IPS-18a (cell line): ENCODE measurements at regions not wholly inside any gene's neighbourhood (a gene's known extent, or its start where the extent isn't known, plus 50 kb on each side); places are given as distances from the start of the nearest gene placed in this dataset.

Source experiments
- H3K27ac ChIP-seq: one replicate; pipeline ENCODE4 v1.5.1; 2013; ENCODE audit warnings: low read length
- H3K27me3 ChIP-seq: one replicate; pipeline ENCODE4 v1.6.1; 2013; ENCODE audit warnings: mild to moderate bottlenecking, low read length; ENCODE audit not compliant: control insufficient read depth, insufficient read depth
- H3K36me3 ChIP-seq: one replicate; pipeline ENCODE4 v1.6.1; 2013; ENCODE audit warnings: low read depth, low read length; ENCODE audit not compliant: control insufficient read depth
- H3K4me1 ChIP-seq: one replicate; pipeline ENCODE4 v1.6.1; 2013; ENCODE audit warnings: low read depth, low read length; ENCODE audit not compliant: control insufficient read depth
- H3K4me3 ChIP-seq: one replicate; pipeline ENCODE4 v1.5.1; 2013; ENCODE audit warnings: low read length
- H3K9ac ChIP-seq: one replicate; pipeline ENCODE4 v1.6.1; 2013; ENCODE audit warnings: mild to moderate bottlenecking, low read length, moderate library complexity
- H3K9me3 ChIP-seq: one replicate; pipeline ENCODE4 v1.6.1; 2013; ENCODE audit warnings: low read depth, low read length; ENCODE audit not compliant: control insufficient read depth

DNA sequence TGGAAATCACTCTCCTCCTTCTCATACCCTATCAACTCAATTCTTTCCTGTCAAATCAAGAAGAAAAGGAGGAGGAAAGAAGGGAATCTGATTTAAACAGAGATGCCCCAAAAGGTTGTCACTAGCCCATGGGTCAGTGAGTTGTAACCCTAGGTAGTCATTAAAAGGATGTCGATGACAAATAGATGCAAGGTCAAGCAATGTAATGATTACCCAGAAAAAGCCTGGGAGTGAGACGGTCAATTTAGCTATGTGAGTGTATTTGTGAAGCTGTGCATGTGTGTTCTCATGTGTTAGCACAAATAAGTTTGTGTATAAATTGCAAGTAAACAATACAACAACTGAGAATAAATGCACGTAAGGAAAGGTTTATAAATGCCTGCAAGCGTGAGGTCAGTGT is 190.5 kb upstream of the PMFBP1 start:
- Histone ChIP-seq H3K4me1 (no peaks in the 10 kb centered on the region), H3K9ac (no peak overlapping the region), H3K27me3 (no peaks in the 10 kb centered on the region), H3K27ac (no peak overlapping the region), H3K36me3 (no peaks in the 10 kb centered on the region), H3K9me3 (no peaks in the 10 kb centered on the region), H3K4me3 (no peak overlapping the region)

DNA sequence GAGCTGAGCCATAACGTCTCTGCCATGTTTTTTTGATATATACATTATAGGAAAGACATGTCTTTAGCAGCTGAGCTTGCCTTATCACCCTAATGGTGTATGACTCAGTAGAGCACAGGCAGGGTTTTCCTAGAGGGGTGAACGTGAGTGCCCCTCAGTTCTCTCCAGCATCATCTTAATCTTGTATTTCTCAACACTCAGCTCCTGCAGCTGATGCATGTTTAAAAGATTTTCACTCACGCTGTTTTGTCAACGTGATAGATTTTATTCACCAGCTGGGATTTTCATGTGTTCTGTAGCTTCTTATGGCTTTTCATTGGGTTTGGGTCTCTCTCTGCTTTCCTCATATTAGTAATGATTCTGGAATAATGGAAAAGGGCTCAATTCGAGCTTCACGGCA is 186.0 kb upstream of the PMFBP1 start:
- Histone ChIP-seq H3K4me1 (no peaks in the 10 kb centered on the region), H3K27ac (no peak overlapping the region), H3K9ac (no peak overlapping the region), H3K27me3 (no peaks in the 10 kb centered on the region), H3K36me3 (no peaks in the 10 kb centered on the region), H3K4me3 (no peak overlapping the region), H3K9me3 (no peaks in the 10 kb centered on the region)

DNA sequence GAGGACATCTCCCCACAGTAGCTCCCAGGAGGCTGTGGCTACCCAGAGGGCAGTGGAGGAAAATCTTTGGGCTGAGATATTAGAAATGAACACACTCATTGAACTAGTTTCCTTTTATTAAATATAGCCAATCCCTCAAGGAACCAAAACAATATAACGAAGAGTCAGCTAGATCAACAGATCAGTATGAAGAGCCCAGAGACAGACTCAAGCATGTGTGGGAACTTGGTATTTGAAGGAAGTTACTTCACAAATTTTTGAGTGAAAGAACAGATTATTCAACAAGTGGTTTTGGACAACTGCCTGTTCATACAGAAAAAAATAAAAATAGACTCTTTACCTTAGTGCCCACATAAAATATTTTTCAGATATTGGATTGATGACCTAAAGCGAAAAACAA is 183.6 kb upstream of the PMFBP1 start:
- Histone ChIP-seq H3K27ac (no peak overlapping the region), H3K4me1 (no peaks in the 10 kb centered on the region), H3K27me3 (no peaks in the 10 kb centered on the region), H3K36me3 (no peaks in the 10 kb centered on the region), H3K4me3 (no peak overlapping the region), H3K9ac (no peak overlapping the region), H3K9me3 (no peaks in the 10 kb centered on the region)

DNA sequence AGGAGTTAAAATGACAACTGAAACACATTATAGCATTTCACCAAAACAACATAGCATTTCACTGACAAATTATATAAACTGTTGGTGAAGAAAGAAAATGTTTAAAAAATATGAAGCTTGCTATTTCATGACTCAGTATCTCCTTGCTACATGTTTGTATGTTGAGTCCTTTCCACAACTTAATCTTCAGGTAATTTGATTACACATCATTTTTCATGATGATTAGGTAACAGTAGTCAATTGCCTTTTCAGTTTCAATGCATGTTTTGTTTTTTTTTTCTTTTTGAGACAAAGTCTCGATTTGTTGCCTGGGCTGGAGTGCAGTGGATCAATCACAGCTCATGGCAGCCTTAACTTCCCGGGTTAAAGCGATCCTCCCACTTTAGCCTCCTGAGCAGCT is 177.8 kb upstream of the PMFBP1 start:
- Histone ChIP-seq H3K36me3 (no peaks in the 10 kb centered on the region), H3K27me3 (no peaks in the 10 kb centered on the region), H3K9me3 (no peaks in the 10 kb centered on the region), H3K9ac (no peak overlapping the region), H3K27ac (no peak overlapping the region), H3K4me3 (no peak overlapping the region), H3K4me1 (no peaks in the 10 kb centered on the region)

DNA sequence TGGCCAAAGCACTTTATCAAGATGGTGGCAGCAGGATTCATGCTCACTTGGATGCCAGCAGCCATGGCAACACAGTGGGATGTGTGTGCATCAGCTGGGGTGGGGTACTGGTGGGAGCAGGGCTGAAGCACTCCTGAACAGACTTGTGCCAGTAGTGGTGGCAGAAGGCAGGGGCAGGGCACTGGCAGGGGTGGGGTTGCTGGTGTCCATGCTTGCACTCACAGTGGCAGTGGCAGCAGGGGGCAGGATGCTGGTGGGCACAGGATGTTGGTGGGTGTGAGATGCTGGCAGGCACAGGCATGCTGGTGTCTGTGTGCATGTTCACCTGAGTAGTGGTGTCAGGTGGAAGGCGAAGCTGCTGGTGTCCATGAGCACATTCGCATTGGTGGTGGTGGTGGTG is 161.0 kb upstream of the PMFBP1 start:
- H3K36me3 ChIP-seq = no peaks in the 10 kb centered on the region
- peaks cover 4% of the 10 kb centered on the region for H3K9me3 ChIP-seq
- no peak overlapping the region for H3K9ac ChIP-seq
- no peaks in the 10 kb centered on the region for H3K27me3 ChIP-seq
- no peak overlapping the region for H3K4me3 ChIP-seq
- H3K27ac ChIP-seq = no peak overlapping the region
- H3K4me1 ChIP-seq = no peaks in the 10 kb centered on the region

DNA sequence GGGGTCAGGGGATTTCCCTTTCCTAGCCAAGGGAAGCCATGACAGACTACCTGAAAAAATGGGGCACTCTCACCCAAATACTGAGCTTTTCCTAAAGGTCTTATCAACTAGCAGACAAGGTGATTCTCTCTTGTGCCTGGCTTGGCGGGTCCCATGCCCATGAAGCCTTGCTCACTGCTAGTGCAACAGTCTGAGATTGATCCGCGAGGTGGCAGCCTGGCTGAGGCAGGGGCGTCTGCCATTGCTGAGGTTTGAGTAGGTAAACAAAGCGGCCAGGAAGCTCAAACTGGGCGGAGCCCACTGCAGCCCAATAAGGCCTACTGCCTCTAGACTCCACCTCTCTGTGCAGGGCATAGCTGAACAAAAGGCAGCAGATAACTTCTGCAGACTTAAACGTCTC is 152.6 kb upstream of the PMFBP1 start:
- H3K9ac ChIP-seq = no peak overlapping the region
- H3K36me3 ChIP-seq = no peaks in the 10 kb centered on the region
- H3K27me3 ChIP-seq = no peaks in the 10 kb centered on the region
- no peaks in the 10 kb centered on the region for H3K4me1 ChIP-seq
- no peak overlapping the region for H3K27ac ChIP-seq
- H3K9me3 ChIP-seq = no peaks in the 10 kb centered on the region
- no peak overlapping the region for H3K4me3 ChIP-seq

DNA sequence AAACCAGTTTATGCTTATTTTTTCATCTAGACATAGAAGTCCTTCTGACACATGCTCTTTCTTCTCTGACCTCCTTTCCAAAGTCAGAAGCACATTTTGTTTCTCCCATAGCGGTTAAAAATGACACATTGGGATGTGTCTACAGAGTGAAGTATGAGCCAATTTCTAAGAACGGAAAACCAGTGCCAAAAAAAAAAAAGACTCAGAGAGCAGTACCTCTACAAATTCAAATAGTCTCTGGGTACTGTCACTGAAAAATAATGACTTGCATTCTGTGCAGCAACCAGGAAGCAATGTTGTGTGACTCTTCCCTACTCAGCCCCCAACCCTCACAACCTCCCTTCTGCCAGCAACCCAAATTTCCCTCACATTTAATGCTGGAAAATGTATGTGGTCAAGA is 145.5 kb upstream of the PMFBP1 start:
- Histone ChIP-seq H3K4me1 (peaks cover 3% of the 10 kb centered on the region), H3K27me3 (no peaks in the 10 kb centered on the region), H3K36me3 (no peaks in the 10 kb centered on the region), H3K9ac (no peak overlapping the region), H3K27ac (no peak overlapping the region), H3K9me3 (no peaks in the 10 kb centered on the region), H3K4me3 (no peak overlapping the region)

DNA sequence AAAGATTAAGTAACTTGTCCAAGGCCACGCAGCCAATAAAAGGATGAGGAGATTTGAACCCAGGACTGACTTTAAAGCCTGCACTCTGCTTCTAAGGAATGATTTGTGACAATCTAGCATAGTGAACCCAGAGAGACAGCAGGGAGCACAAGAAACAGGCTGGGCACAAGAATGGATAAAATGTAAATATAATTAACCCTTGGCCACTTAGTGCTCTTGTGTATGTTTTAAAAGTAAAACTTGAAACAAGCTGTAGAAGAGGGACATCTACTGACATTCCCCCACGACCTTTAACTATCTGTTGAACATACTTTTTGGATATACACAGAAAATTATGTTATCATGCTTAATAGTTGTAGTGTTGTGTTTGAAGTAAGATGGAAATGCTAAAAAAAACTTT is 141.9 kb upstream of the PMFBP1 start:
- H3K36me3 ChIP-seq = no peaks in the 10 kb centered on the region
- H3K9ac ChIP-seq = no peak overlapping the region
- H3K27me3 ChIP-seq = no peaks in the 10 kb centered on the region
- H3K27ac ChIP-seq = no peak overlapping the region
- H3K4me1 ChIP-seq = peaks cover 3% of the 10 kb centered on the region
- H3K4me3 ChIP-seq = no peak overlapping the region
- H3K9me3 ChIP-seq = no peaks in the 10 kb centered on the region

DNA sequence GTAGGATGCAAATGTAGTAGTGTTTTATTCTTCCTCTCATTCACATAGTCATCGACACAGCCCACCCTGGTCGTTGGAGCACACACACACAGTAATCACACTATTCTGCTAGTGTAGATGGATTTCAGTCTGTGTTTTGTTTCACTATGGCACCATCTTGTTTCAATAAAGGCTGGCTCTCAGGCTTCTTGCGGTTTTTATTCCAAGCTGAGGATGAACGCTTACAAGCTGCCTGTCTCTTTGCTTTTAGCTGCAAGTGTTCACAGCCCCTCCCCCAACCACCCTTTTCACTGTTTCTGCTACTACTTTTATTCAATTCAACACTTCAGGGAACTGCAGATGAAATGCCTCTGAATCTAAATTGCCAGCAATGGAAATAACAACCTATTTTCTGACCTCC is 140.9 kb upstream of the PMFBP1 start:
- no peaks in the 10 kb centered on the region for H3K27me3 ChIP-seq
- no peak overlapping the region for H3K4me3 ChIP-seq
- no peak overlapping the region for H3K27ac ChIP-seq
- no peaks in the 10 kb centered on the region for H3K9me3 ChIP-seq
- H3K36me3 ChIP-seq = no peaks in the 10 kb centered on the region
- no peak overlapping the region for H3K9ac ChIP-seq
- peaks cover 3% of the 10 kb centered on the region for H3K4me1 ChIP-seq

DNA sequence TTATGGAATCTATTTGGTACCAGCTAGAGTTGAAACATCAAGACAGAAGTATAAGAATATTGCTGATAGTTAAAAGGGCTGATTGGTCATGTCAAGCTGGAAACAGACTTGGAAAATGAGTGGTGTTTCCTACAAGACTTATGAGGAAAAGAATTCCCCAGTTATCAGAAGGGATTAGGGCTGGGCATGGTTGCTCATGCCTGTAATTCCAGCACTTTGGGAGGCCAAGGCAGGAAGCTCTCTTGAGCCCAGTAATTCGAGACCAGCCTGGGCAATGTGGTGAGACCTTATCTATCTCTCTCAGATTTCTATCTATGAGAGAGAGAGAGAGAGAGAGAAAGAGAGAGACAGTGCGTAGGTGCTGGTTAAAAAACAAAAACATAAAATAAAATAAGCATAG is 139.5 kb upstream of the PMFBP1 start:
- H3K9ac ChIP-seq = no peak overlapping the region
- H3K36me3 ChIP-seq = no peaks in the 10 kb centered on the region
- no peaks in the 10 kb centered on the region for H3K9me3 ChIP-seq
- no peak overlapping the region for H3K27ac ChIP-seq
- H3K27me3 ChIP-seq = no peaks in the 10 kb centered on the region
- no peak overlapping the region for H3K4me3 ChIP-seq
- peaks cover 3% of the 10 kb centered on the region for H3K4me1 ChIP-seq

DNA sequence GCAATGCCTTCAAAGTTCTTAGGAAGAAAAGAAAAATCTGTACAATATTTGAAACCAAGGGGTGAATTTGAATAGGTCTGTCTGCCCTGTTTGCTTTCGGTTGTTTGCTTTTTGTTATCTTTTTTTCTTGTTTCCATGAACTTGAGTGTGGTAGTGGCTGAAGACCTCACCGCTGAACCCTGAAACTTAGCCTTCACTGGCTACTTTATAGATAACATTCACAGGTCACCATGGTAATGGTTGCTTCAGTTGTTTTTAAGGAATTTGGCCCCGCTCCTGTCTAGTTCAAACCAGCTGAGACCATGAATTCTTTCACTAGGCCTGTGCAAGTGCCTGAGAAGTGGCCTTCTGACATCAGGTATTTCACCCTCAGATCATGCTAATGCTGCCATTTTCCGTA is 137.0 kb upstream of the PMFBP1 start:
- Histone ChIP-seq H3K4me1 (peaks cover 3% of the 10 kb centered on the region), H3K4me3 (no peak overlapping the region), H3K36me3 (no peaks in the 10 kb centered on the region), H3K27ac (no peak overlapping the region), H3K27me3 (no peaks in the 10 kb centered on the region), H3K9ac (no peak overlapping the region), H3K9me3 (no peaks in the 10 kb centered on the region)

DNA sequence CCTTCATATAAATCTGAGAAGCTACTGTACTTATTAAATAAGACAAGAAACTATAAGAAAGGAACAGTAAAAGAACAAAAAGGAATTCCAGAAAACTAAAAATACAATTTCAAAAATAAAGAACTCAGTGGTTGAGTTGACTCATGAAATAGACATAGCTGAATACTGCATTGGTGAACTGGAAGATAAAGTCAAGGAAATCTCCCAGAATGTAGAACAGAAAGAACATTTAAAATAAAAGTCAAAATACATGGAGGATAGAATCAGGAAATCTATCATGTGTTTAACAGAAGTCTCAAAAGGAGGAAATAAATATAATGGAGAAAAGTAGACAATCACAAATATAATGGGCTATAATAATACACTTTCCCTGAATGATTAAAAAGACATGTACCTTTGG is 136.4 kb upstream of the PMFBP1 start:
- Histone ChIP-seq H3K27ac (no peak overlapping the region), H3K36me3 (no peaks in the 10 kb centered on the region), H3K27me3 (no peaks in the 10 kb centered on the region), H3K4me1 (peaks cover 3% of the 10 kb centered on the region), H3K9ac (no peak overlapping the region), H3K4me3 (no peak overlapping the region), H3K9me3 (no peaks in the 10 kb centered on the region)

DNA sequence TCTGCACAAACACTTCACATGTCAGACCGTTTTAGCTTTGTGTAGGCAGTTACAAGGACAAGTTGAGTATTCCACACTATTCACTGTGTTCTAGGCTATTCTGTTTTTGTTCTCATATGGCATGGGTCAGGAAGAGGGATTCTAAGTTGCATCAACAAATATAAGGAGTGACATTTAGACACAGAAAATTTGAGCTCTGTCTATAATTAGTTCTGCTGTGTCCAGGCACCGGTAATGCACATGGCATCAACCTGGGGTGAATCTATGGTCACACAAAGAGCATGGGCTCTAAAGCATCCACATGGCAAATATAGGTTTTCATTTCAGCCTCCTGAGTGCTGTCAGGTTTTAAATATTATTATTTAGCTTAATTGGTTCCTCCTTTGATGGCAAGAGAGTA is 130.4 kb upstream of the PMFBP1 start:
- Histone ChIP-seq H3K27ac (no peak overlapping the region), H3K4me1 (no peaks in the 10 kb centered on the region), H3K27me3 (no peaks in the 10 kb centered on the region), H3K4me3 (no peak overlapping the region), H3K9ac (no peak overlapping the region), H3K9me3 (no peaks in the 10 kb centered on the region), H3K36me3 (no peaks in the 10 kb centered on the region)
